ENCODE measurements at regions not wholly inside any gene's neighbourhood (a gene's known extent, or its start where the extent isn't known, plus 50 kb on each side); places are given as distances from the start of the nearest gene placed in this dataset.
A peak's percentile ranks its signal among the peaks of the same experiment; 100 is the strongest.

- DNase-seq (ENCODE audit: low read depth in 2 of 2): peak in 1 of 2 donors; percentile 81
- Histone ChIP-seq H3K27ac (ENCODE audit: insufficient read depth, low read length) (no peak overlapping the region), H3K36me3 (ENCODE audit: control insufficient read depth, insufficient read depth, low read length) (no peaks in the 10 kb centered on the region), H3K4me1 (ENCODE audit: control insufficient read depth, extremely low read depth, insufficient read depth, low read length) (no peaks in the 10 kb centered on the region), H3K27me3 (ENCODE audit: control insufficient read depth, insufficient read depth, low read length) (no peaks in the 10 kb centered on the region), H3K9ac (ENCODE audit: insufficient read depth, low read length) (no peak overlapping the region), H3K9me3 (ENCODE audit: control insufficient read depth, insufficient read depth, low read depth, low read length) (no peaks in the 10 kb centered on the region), H4K20me1 (ENCODE audit: control insufficient read depth, extremely low read depth, insufficient read depth, low read length) (no peaks in the 10 kb centered on the region), H3K79me2 (ENCODE audit: control insufficient read depth, insufficient read depth, low read length) (no peaks in the 10 kb centered on the region), H2AFZ (ENCODE audit: low read length) (no peak overlapping the region), H3K4me3 (replicated peaks in 1 of 4; ENCODE audit: control extremely low read depth in 1 of 4, insufficient read depth in 1 of 4, low read depth in 3 of 4, low read length in 4 of 4) (no peak overlapping the region), H3K4me2 (ENCODE audit: extremely low read depth, insufficient read depth, low read length) (no peak overlapping the region)
- no peak for TF ChIP-seq EZH2 (IDR thresholded peaks at IDR 0.05; ENCODE audit: low read length, missing control alignments)
- TF ChIP-seq CTCF (conservative IDR thresholded peaks at IDR 0.05 in 1 of 2, IDR thresholded peaks at IDR 0.05 in 1 of 2; ENCODE audit: low read depth in 1 of 2, low read length in 2 of 2): no peak
Measured at GRCh38 chr18:28407681-28408080, 230.8 kb upstream of the CDH2 start.

- Histone ChIP-seq H3K4me1 (ENCODE audit: control insufficient read depth, extremely low read depth, insufficient read depth, low read length) (no peaks in the 10 kb centered on the region), H3K79me2 (ENCODE audit: control insufficient read depth, insufficient read depth, low read length) (no peaks in the 10 kb centered on the region), H3K36me3 (ENCODE audit: control insufficient read depth, insufficient read depth, low read length) (no peaks in the 10 kb centered on the region), H2AFZ (ENCODE audit: low read length) (no peak overlapping the region), H3K27ac (ENCODE audit: insufficient read depth, low read length) (no peak overlapping the region), H3K27me3 (ENCODE audit: control insufficient read depth, insufficient read depth, low read length) (no peaks in the 10 kb centered on the region), H3K9me3 (ENCODE audit: control insufficient read depth, insufficient read depth, low read depth, low read length) (no peaks in the 10 kb centered on the region), H4K20me1 (ENCODE audit: control insufficient read depth, extremely low read depth, insufficient read depth, low read length) (no peaks in the 10 kb centered on the region), H3K4me3 (replicated peaks in 1 of 4; ENCODE audit: control extremely low read depth in 1 of 4, insufficient read depth in 1 of 4, low read depth in 3 of 4, low read length in 4 of 4) (no peak overlapping the region), H3K4me2 (ENCODE audit: extremely low read depth, insufficient read depth, low read length) (no peak overlapping the region), H3K9ac (ENCODE audit: insufficient read depth, low read length) (no peak overlapping the region)
- DNase-seq (ENCODE audit: low read depth in 2 of 2): no peak
- TF ChIP-seq CTCF (conservative IDR thresholded peaks at IDR 0.05 in 1 of 2, IDR thresholded peaks at IDR 0.05 in 1 of 2; ENCODE audit: low read depth in 1 of 2, low read length in 2 of 2) (no peak), EZH2 (IDR thresholded peaks at IDR 0.05; ENCODE audit: low read length, missing control alignments) (no peak)
Measured at GRCh38 chr18:28406533-28406932, 229.6 kb upstream of the CDH2 start.

- Histone ChIP-seq H3K4me3 (replicated peaks in 1 of 4; ENCODE audit: control extremely low read depth in 1 of 4, insufficient read depth in 1 of 4, low read depth in 3 of 4, low read length in 4 of 4) (no peak overlapping the region), H3K27me3 (ENCODE audit: control insufficient read depth, insufficient read depth, low read length) (no peaks in the 10 kb centered on the region), H3K9ac (ENCODE audit: insufficient read depth, low read length) (no peak overlapping the region), H3K9me3 (ENCODE audit: control insufficient read depth, insufficient read depth, low read depth, low read length) (no peaks in the 10 kb centered on the region), H3K27ac (ENCODE audit: insufficient read depth, low read length) (no peak overlapping the region), H3K4me1 (ENCODE audit: control insufficient read depth, extremely low read depth, insufficient read depth, low read length) (no peaks in the 10 kb centered on the region), H3K36me3 (ENCODE audit: control insufficient read depth, insufficient read depth, low read length) (no peaks in the 10 kb centered on the region), H2AFZ (ENCODE audit: low read length) (no peak overlapping the region), H3K4me2 (ENCODE audit: extremely low read depth, insufficient read depth, low read length) (no peak overlapping the region), H3K79me2 (ENCODE audit: control insufficient read depth, insufficient read depth, low read length) (no peaks in the 10 kb centered on the region), H4K20me1 (ENCODE audit: control insufficient read depth, extremely low read depth, insufficient read depth, low read length) (no peaks in the 10 kb centered on the region)
- no peak for TF ChIP-seq CTCF (conservative IDR thresholded peaks at IDR 0.05 in 1 of 2, IDR thresholded peaks at IDR 0.05 in 1 of 2; ENCODE audit: low read depth in 1 of 2, low read length in 2 of 2)
- no peak for TF ChIP-seq EZH2 (IDR thresholded peaks at IDR 0.05; ENCODE audit: low read length, missing control alignments)
- DNase-seq (ENCODE audit: low read depth in 2 of 2): no peak
Measured at GRCh38 chr18:28404694-28405093, 227.8 kb upstream of the CDH2 start.

Data from fibroblast of lung (primary cell).